HG03354 (cell line): ENCODE measurements at regions not wholly inside any gene's neighbourhood (a gene's known extent, or its start where the extent isn't known, plus 50 kb on each side); places are given as distances from the start of the nearest gene placed in this dataset.
A peak's percentile ranks its signal among the peaks of the same experiment; 100 is the strongest.
"Not testable (repeated sequence)": the region's sequence is repeated elsewhere in the genome, so short reads cannot be mapped to it uniquely, and the experiment has no call there.

Experiments used
- ATAC-seq: cut with Tn5 transposase; IDR thresholded peaks from one replicate; pipeline ENCODE4 v1.9.1; 2021; ENCODE audit warnings: mild to moderate bottlenecking; ENCODE audit not compliant: unreplicated experiment, poor library complexity, severe bottlenecking

DNA sequence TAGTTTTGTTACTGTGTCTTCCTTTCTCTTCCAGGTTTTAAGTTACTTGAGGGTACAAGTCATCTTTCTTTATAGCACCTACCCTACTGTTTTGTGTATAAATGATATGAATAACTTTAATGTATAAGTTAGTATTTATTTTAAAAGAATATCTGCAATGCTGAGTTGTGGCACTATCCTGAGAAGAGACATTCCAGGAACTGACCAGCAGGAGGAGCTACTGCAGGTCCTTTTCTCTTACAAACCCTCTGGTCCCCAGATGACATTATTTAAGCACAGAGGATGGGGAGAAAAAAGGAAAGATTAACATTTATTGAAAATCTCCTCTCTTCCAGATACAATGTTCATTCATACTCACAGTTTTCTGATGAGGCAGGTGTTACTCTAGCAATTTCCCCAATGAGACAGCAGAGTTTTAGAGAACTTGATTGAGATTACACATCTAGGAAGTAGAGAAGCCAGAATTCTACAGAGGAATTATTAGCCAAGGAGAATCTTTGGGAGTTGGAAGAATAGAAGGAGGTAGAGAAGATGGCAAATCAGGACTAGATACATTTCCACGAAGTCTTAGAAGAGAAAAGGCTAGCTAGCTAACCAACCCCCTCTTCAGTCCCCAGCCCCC is 541.2 kb upstream of the API5 start:
- peak; percentile 79 for ATAC-seq

DNA sequence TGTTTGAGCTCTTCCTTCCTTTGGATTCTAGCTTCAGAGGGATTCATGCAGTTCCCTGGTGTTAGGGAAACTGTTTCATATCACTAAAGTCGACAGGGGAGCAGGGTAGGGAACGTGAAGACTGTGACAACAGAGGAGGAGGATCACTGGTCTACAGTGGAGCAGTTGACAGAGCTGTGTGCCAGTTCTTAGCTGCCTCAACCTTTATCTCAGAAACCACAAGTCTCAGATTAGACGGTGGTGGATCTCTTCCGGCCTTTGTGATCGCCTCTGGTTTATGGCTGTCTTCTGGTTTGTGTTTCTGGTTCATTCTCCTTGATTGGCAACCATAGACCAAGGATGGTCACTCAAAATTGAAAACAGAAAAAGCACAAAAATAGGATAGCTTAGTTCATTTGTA is 538.9 kb upstream of the API5 start:
- no peak for ATAC-seq

DNA sequence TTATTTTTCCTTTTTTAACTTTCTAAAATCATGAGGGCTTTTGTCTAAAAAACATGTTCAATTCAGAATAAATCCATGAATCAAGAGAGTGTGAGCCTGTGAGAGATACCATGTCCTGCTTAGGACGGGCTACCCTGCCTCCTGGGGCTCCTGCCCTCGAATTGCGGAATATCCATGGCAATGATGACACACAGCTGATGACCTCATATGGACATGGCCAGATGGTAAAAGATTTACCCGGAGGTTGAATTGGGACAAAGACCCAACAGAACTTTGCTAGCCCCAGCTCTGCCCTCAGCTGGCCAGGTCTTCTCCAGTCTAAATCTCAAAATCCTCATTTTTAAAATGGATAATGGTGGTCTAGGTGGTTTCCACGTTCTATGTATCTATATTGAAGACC is 538.1 kb upstream of the API5 start:
- ATAC-seq: no peak

DNA sequence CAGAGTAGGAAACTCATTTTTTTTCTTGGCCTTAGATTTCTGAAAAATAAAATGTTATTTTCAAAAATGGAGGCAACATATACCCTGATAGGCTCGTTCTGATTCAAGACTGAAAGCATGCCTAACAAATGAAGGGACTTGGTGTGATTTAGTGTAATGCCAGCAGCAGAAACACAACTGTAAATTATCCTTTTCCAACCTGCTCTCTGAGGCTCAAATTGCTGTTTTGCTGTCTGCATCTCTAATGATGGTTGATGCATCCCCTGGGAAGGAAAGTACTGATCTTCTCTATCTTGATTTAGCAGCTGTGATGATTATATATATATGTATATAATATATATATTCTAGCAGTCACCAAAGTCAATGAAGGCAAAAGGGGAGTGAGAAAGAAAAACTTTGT is 537.2 kb upstream of the API5 start:
- no peak for ATAC-seq

DNA sequence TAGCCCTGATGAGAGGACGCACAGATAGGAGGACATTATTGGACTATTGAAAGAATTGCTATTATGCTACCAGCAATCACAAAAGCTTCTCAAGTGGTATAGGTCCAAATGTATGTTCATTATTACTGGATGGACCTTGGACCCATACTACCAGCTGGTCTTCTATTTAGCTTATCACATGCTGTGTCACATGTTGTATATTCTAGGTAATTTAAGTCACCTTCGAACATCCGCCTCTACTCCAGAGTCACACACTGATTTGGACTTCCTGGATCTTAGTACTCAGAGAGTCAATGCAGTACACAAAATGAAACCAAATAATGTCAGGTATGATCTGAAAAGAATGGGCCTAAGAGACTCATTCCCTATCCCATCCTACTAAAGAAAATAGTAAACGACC is 534.0 kb upstream of the API5 start:
- ATAC-seq: no peak

DNA sequence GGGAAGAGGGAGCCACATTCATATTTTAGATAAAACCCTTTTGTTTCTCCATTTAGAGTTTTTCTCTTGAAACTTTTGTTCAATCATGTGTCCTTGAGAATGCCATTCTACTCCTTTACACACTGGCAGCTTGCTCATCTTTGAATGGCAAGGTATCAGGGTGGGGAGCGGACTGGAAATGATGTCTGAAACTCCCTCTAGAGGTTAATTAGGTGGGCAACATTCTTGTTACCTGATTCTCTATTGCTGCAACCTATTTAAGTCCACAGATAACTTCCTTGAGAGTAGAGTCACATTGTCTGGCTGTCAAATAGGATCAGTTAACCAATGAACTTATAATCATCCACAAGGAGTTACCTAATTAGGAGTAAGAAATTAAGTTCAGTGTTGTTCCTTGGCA is 533.6 kb upstream of the API5 start:
- ATAC-seq: no peak

DNA sequence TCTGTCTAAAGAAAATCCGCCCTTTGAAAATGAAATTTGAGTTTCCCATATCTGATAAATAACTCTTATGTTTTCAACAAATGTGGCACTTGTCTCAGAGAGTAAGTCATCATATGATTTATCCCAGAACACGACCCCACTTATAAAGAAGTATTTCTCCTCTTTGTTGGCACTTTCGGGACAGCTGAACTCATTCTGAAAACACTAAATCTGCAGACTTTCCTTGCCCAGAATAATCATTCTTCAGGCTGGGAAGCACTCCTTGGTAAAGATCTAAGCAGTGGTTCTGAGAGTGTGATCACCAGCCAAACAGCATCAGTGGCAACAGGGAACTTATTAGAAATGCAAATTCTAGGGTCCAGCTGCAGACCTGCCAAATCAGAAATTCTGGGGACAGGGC is 532.2 kb upstream of the API5 start:
- ATAC-seq: no peak

DNA sequence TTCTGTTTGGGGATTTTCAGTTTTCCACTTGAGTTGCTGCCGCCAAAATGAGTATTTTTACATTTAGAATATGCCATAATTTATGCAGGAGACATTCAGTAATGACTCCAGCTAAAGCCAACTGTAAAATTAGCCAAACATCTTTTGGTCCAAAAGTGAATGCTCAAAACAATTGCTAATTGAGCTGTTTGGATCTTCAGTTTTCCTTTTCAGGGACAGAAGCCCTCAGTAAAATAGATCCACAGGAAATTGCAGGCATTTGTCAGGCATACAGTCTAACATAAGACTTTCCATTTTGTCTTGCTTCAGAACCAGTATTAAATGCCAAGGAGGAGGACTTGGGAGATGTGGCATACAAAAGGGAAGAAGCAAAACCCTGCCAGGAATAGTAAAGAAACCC is 524.8 kb upstream of the API5 start:
- ATAC-seq: no peak

DNA sequence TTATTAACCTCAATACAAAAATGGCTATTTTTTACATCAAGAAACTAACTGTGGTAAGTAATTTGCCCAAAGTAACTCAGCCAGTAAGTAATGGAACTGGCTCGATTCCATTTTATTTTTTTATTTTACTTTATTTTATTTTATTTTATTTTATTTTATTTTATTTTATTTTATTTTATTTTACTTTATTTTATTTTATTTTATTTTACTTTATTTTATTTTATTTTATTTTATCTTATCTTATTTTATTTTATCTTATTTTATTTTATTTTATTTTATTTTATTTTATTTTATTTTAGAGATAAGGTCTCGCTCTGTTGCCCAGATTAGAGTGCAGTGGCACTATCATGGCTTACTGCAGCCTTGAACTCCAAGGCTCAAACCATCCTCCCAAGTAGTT is 516.3 kb upstream of the API5 start:
- not testable (repeated sequence) for ATAC-seq

DNA sequence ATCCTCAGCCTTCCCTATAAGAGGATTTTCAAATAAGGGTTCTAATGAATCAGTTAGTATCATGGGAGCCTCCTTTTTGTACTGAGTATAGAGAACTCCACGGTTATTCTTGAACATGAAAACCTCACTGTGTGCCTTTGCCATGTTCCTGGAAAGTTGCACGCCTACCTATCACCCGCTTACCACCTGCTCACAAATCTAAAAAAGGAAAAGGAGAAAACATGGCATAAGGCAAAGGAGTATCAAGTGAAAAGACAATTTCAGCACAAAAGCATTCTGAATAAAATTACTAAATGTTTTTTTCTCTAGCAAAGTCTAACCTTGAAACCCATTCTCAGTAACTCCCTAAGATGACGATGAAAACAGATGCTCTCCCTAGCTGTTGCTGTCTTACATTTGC is 511.8 kb upstream of the API5 start:
- ATAC-seq: no peak

DNA sequence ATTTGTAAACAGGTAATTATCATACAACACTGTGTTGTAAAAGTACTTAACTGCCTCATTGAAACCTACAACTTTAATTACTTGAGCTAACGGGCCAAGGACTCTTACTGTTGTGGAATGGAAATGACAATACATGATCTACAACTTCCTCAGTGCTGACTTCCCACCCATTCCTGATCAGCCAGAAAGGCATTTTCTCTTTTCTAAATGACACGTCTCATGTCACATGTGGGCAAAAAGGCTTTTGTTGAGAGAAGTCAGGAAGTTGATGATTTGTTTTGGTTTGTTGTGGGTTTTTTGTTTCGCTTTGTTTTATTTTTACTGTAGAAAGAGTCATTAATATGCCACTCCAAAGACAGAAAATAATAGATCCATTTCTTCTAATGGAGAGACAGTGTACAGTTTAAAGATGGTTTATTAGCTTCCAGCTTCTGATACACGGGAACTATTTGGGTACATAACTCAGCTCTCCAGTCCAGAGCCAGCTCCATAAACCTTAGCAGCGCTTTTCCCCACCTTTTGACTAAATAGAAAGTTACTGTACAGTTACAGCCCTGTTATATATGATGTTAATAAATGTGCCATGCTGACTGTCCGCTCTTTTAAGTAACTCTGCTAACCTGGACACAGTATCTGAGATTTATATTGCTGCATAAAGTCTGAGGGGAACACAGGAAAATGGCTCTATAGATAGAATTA is 509.4 kb upstream of the API5 start:
- ATAC-seq: no peak

DNA sequence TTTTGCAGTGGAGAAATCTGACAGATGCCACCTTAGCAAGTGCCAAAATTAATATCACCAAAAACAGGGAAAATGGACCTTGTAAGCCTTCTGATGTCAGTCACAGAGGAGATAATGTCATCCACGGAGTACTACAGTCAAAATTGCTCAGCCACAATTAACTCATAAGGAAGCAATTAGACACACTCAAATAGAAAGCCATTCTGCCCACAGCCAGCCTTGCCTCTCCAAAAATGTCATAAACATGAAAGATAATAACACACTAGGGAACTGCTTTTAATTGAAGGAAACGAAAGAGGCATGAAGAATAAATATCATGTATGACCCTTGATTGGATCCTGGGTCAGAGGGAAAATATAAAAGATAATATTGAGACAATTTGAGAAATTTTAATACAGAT is 505.6 kb upstream of the API5 start:
- no peak for ATAC-seq

DNA sequence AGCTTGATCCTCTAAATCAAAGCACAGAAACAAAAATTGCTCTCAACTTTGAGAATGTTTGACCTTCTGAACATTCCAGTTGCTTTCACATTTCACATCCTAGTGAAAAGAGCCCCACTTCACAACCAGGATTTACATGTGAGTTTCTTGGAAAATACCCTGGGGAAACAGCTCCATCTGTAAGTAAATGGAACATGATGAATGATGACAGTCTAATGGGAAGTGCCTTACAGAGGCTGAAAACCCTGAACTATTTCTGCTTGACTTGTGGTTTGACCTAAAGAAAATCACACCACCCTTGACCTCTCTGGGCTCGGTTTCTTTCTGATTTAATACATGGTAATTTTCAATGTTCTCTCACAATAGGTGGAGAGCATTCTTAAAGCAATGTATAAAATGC is 499.4 kb upstream of the API5 start:
- no peak for ATAC-seq

DNA sequence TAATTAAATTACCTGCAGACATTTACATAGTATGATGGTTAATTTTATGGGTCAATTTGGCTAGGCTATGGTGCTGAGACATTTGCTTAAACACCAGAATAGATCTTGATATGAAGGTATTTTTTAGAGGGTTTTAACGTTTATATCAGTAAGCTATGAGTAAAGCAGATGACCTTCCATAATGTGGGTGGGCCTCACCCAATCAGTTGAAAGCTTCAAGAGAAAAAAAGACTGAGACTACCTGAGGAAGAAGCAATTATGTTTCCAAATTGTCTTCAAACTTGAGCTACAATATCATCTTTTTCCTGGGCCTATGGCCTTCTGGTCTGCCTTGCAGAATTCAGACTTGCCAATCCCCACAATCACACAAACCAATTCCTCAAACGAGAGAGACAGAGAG is 498.8 kb upstream of the API5 start:
- ATAC-seq: no peak

DNA sequence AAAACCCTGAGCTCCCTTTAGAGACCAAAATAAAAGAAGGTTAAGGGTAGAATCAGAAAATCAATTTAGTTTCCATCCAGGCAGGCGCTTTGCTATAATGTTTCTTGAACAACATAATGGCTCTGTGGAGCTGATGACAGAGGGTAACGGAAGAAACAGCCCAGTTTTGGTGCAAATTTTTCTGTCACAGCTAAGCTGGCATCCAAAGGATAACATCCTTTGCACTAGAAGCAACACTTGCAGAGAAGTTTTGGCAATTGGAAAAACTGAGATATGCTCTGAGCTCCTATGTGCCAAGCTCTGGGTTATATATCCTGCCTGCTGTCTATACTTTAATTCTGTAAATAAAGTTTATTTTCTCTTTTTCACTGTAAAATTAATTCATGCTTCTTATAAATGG is 495.3 kb upstream of the API5 start:
- no peak for ATAC-seq

DNA sequence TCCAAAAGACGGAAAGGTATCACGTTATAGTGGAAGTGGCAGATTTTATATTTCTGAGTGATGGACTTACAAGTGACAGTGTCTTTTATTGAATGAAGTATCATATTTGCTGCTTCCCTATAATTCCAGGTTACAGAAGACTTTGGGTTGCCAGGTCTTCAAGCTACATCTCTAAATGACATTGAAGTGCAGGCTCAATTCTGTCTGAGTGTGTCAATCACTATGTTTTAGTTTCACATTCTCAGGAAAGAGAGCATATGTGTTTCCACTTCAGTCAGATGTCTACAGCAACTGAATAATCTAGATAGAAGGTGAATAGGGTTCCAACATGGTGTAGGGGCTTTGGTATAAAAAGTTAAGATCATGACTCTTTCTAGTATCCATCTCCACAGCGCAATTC is 492.7 kb upstream of the API5 start:
- ATAC-seq: no peak

DNA sequence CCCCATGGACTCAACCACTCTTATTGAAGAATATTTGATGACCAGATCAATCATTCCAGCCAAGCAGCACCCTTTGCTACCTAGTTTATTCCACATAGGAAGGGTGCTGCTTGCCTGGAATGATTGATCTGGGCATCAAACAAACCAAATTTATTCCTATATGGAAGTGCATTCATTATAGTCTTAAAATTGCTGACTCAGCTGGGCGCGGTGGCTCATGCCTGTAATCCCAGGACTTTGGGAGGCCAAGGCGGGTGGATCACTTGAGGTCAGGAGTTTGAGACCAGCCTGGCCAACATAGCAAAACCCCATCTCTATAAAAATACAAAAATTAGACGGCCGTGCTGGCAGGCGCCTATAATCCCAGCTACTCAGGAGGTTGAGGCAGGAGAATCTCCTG is 489.6 kb upstream of the API5 start:
- ATAC-seq: not testable (repeated sequence)

DNA sequence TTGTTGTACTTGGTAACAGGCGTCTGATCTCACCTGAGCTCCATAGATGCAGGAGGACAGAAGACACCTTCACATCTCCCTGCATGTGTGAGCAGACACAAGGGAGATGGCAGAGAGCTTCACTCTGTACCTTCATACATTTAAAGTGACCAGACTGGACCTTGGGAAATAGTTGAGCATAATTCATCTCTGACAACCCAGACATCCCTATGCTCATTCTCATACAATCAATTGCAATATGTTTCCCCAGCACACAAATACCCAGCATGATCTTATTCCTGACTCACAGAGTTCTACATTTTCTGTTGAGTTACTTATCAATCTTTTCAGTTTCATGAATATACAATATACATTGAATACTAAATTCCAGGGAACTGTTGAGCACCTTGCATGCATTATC is 488.2 kb upstream of the API5 start:
- ATAC-seq: no peak

DNA sequence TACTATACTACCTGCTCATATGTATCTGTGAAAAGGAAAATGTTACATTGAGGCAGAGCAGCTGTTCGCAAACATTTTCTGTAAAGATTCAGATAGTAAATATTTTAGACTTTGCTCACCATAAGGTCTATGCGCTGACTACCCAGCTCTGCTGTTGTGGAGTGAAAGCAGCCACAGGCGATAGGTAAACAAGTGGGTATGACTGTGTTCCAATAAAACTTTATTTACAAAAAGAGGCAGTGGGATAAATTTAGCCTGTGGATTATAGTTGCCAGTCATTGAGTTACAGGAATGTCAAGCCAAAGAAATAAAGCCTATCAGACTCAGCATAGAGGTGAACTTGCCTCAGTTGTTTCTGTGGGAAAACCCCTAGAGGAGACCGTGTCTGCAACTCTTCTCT is 487.7 kb upstream of the API5 start:
- ATAC-seq: no peak

DNA sequence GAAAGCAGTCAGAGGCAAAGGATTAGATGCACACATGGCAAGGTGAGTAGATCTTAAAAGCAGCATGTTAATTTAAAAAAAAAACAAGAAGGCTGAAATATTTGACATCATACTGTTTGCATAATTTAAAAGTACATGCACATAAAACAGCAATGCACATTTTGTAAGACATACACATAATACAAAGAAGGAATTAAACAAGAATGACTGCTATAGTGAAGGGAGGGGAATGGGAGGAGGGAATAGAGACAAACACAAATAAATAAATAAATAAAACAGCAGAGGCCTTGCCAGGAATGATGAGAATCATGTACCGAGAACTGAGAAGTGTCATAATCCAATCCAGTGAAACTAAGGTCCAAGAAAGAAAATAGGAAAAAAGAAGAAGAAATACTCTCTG is 486.2 kb upstream of the API5 start:
- ATAC-seq: no peak

DNA sequence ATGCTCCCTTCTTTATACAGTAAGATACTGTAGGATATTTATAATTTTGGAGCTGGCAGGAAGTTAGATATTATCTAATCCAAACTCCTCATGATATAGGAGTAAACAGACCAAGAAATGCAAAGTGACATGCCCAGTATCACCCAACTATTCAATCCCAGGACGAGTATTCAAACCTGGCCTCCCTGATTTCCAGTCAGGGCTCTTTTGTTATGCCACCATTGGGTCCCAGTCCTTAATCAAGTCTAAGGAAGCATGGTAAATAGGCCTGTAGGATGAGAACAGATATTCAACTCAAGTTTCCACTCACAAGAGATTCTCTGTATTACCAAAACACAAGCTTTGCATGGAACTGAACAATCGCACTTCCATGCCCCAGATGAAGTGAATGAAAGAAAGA is 484.0 kb upstream of the API5 start:
- ATAC-seq: no peak

DNA sequence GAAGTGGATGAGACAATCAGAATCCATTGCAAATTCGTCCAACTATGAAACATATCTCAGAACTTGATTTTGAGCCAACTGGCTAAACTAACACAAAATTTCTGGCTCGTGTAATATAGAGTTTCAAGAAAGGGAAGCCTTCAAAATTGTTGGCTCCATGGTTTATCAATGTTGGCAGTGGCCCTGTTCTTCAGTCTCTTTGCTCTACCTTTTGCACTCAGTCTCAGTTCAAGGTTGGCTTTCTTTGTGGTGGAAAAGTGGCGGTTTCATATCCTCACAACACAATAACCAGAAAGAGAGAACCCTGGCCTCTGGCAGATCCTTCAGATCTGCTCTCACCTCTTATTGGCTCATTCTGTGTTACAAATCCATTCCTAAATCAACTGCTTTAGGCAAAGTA is 473.8 kb upstream of the API5 start:
- ATAC-seq: no peak
